Endothelial cell (in vitro differentiated cells): ENCODE measurements at regions not wholly inside any gene's neighbourhood (a gene's known extent, or its start where the extent isn't known, plus 50 kb on each side); places are given as distances from the start of the nearest gene placed in this dataset.
"Not testable (repeated sequence)": the region's sequence is repeated elsewhere in the genome, so short reads cannot be mapped to it uniquely, and the experiment has no call there.

Experiments used
- DNase-seq: peaks from one replicate; pipeline ENCODE4 v3.0.0; 2021; ENCODE audit warnings: low spot score
- H3K27ac Mint-ChIP-seq: one replicate; pipeline ENCODE4 v1.8.0; 2021; ENCODE audit warnings: mixed read lengths, inconsistent platforms; ENCODE audit not compliant: unreplicated experiment
- H3K27me3 Mint-ChIP-seq: one replicate; pipeline ENCODE4 v1.8.0; 2021; ENCODE audit warnings: mild to moderate bottlenecking, moderate library complexity, mixed read lengths, inconsistent platforms; ENCODE audit not compliant: unreplicated experiment
- H3K36me3 Mint-ChIP-seq: one replicate; pipeline ENCODE4 v1.8.0; 2021; ENCODE audit warnings: mild to moderate bottlenecking, low read depth, mixed read lengths, inconsistent platforms; ENCODE audit not compliant: unreplicated experiment
- H3K4me1 Mint-ChIP-seq: one replicate; pipeline ENCODE4 v1.8.0; 2021; ENCODE audit warnings: mild to moderate bottlenecking, mixed read lengths, inconsistent platforms; ENCODE audit not compliant: unreplicated experiment
- H3K4me3 Mint-ChIP-seq: one replicate; pipeline ENCODE4 v1.8.0; 2021; ENCODE audit warnings: mild to moderate bottlenecking, mixed read lengths, inconsistent platforms; ENCODE audit not compliant: unreplicated experiment
- H3K9me3 Mint-ChIP-seq: one replicate; pipeline ENCODE4 v1.8.0; 2021; ENCODE audit warnings: mixed read lengths, inconsistent platforms; ENCODE audit not compliant: unreplicated experiment
- CTCF ChIP-seq: fragments of 200-600 bp; sonication (generic); IDR thresholded peaks from one replicate; pipeline ENCODE4 v1.5.0; 2021; ENCODE audit warnings: antibody characterized with exemption; ENCODE audit not compliant: unreplicated experiment

GRCh38 chr3:18086078-18086477, 339.1 kb downstream of the SATB1 start:
- no peaks in the 10 kb centered on the region for H3K36me3 Mint-ChIP-seq

GRCh38 chr3:18085429-18085828, 339.7 kb downstream of the SATB1 start:
- Mint-ChIP-seq H3K27ac (no peak overlapping the region), H3K4me3 (no peak overlapping the region), H3K36me3 (no peaks in the 10 kb centered on the region), H3K4me1 (no peaks in the 10 kb centered on the region), H3K9me3 (no peaks in the 10 kb centered on the region), H3K27me3 (no peaks in the 10 kb centered on the region)
- DNase-seq, result no peak
- no peak for TF ChIP-seq CTCF

More at GRCh38 chr3:18086078-18086477, 339.1 kb downstream of the SATB1 start:
- Mint-ChIP-seq H3K27me3 (no peaks in the 10 kb centered on the region), H3K4me1 (no peaks in the 10 kb centered on the region), H3K9me3 (no peaks in the 10 kb centered on the region), H3K27ac (no peak overlapping the region), H3K4me3 (no peak overlapping the region)
- TF ChIP-seq CTCF, result no peak
- DNase-seq, result no peak

- DNase-seq, H3K36me3 Mint-ChIP-seq, H3K4me3 Mint-ChIP-seq, H3K4me1 Mint-ChIP-seq, H3K27ac Mint-ChIP-seq, H3K27me3 Mint-ChIP-seq, H3K9me3 Mint-ChIP-seq: not testable (repeated sequence)
Measured at GRCh38 chr3:18083273-18083590, 340.8 kb upstream of the TBC1D5 start.

GRCh38 chr3:18082551-18083272, 340.3 kb upstream of the TBC1D5 start:
- Mint-ChIP-seq H3K4me3 (no peak overlapping the region), H3K36me3 (no peaks in the 10 kb centered on the region), H3K4me1 (no peaks in the 10 kb centered on the region), H3K27me3 (no peaks in the 10 kb centered on the region), H3K9me3 (no peaks in the 10 kb centered on the region), H3K27ac (no peak overlapping the region)
- TF ChIP-seq CTCF, result no peak
- no peak for DNase-seq

GRCh38 chr3:18080198-18080689, 337.8 kb upstream of the TBC1D5 start:
- no peaks in the 10 kb centered on the region for H3K4me1 Mint-ChIP-seq
- H3K9me3 Mint-ChIP-seq, result no peaks in the 10 kb centered on the region
- H3K36me3 Mint-ChIP-seq, result no peaks in the 10 kb centered on the region
- DNase-seq, result no peak
- no peak overlapping the region for H3K27ac Mint-ChIP-seq
- no peak for TF ChIP-seq CTCF
- H3K27me3 Mint-ChIP-seq, result no peaks in the 10 kb centered on the region
- H3K4me3 Mint-ChIP-seq, result no peak overlapping the region
